ENCODE measurements at regions not wholly inside any gene's neighbourhood (a gene's known extent, or its start where the extent isn't known, plus 50 kb on each side); places are given as distances from the start of the nearest gene placed in this dataset.

DNA sequence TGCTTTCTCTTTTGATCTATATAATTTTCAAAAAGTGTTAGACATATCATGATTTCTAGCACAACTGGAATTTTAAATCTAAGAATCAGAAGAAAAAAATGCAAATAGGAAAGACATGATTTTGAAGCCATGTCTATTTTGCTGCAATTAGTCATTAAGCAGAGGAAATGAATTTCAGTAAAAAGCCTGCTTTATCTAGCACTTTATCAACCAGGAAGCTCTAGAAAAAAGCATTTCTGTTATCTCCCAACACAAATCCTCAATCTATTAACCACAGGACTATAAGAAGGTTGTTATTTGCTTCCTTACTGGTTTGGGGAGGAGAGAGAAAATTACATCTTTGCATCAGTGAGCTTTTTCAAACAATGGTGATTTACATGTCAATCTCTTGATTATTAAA, 716.7 kb downstream of the DIAPH3 start:
- TF ChIP-seq POLR2AphosphoS5 (IDR thresholded peaks at IDR 0.05) = no peak
- TF ChIP-seq, protein P1, sequence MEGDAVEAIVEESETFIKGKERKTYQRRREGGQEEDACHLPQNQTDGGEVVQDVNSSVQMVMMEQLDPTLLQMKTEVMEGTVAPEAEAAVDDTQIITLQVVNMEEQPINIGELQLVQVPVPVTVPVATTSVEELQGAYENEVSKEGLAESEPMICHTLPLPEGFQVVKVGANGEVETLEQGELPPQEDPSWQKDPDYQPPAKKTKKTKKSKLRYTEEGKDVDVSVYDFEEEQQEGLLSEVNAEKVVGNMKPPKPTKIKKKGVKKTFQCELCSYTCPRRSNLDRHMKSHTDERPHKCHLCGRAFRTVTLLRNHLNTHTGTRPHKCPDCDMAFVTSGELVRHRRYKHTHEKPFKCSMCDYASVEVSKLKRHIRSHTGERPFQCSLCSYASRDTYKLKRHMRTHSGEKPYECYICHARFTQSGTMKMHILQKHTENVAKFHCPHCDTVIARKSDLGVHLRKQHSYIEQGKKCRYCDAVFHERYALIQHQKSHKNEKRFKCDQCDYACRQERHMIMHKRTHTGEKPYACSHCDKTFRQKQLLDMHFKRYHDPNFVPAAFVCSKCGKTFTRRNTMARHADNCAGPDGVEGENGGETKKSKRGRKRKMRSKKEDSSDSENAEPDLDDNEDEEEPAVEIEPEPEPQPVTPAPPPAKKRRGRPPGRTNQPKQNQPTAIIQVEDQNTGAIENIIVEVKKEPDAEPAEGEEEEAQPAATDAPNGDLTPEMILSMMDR (IDR thresholded peaks at IDR 0.05) = no peak

All from upper lobe of left lung (tissue), 4 donors.